ENCODE measurements at regions not wholly inside any gene's neighbourhood (a gene's known extent, or its start where the extent isn't known, plus 50 kb on each side); places are given as distances from the start of the nearest gene placed in this dataset.

DNA sequence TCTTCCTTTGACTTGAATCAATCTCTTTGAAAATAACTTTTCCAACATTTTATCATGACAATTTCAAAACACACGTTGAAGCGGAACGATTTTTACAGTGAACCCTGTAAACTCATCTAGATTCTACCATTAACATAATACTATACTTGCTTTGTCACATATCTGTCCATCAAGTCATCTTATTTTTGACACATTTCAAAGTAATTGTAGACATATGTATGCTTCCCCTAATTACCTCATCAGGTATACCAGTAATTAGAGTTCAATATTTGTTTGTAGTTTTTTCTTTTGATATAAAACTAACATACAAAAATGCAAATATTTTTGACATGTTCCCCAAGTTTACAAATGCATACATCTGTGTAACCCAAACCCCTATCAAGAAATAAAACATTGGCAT, 140.4 kb downstream of the DACT1 start (continued):
- TF ChIP-seq, protein P1, sequence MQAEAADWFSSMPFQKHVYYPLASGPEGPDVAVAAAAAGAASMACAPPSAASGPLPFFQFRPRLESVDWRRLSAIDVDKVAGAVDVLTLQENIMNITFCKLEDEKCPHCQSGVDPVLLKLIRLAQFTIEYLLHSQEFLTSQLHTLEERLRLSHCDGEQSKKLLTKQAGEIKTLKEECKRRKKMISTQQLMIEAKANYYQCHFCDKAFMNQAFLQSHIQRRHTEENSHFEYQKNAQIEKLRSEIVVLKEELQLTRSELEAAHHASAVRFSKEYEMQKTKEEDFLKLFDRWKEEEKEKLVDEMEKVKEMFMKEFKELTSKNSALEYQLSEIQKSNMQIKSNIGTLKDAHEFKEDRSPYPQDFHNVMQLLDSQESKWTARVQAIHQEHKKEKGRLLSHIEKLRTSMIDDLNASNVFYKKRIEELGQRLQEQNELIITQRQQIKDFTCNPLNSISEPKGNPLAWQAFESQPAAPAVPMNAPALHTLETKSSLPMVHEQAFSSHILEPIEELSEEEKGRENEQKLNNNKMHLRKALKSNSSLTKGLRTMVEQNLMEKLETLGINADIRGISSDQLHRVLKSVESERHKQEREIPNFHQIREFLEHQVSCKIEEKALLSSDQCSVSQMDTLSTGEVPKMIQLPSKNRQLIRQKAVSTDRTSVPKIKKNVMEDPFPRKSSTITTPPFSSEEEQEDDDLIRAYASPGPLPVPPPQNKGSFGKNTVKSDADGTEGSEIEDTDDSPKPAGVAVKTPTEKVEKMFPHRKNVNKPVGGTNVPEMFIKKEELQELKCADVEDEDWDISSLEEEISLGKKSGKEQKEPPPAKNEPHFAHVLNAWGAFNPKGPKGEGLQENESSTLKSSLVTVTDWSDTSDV (CRISPR knock-in tag; IDR thresholded peaks at IDR 0.05): no peak
- TF ChIP-seq GTF3A (CRISPR knock-in tag; conservative IDR thresholded peaks at IDR 0.05) (no peak), NFYB (CRISPR knock-in tag; IDR thresholded peaks at IDR 0.05) (no peak), ZNF790 (CRISPR knock-in tag; IDR thresholded peaks at IDR 0.05; ENCODE audit: borderline replicate concordance) (no peak), ZNF446 (CRISPR knock-in tag; IDR thresholded peaks at IDR 0.05) (no peak), ASH2L (IDR thresholded peaks at IDR 0.05; ENCODE audit: insufficient read length, low read depth, low read length) (no peak), ZNF251 (CRISPR knock-in tag; IDR thresholded peaks at IDR 0.05) (no peak)

DNA sequence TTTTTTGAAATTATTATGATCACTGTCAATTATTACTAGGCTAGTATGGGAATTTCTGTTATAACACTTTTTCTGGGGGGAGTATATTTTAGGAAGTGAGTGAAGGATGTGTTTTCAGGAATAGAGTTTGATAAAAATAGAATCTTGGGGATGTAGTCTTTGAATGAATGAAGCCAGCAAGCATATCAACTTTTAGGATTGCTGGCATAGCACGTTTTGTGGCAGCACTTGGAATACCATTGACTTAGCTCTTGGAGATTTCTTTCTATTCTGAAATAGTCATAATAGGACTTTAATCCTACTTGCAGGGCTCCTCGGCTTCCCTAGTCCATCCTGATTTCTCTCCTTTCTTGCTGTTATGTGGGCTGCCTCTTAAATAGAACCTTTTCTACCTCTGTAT, 141.6 kb downstream of the DACT1 start:
- no peak overlapping the region for H3K4me3 ChIP-seq (replicated peaks in 1 of 3; ENCODE audit: insufficient read depth in 1 of 3, low read depth in 2 of 3, low read length in 3 of 3)
- 0% methylated on average over 2 of the region's 2 CpGs for WGBS (ENCODE audit: low lambda C conversion rate)

More for the DNA sequence above, 141.6 kb downstream of the DACT1 start:
- DNase-seq (ENCODE audit: low spot score) (no peak), FAIRE-seq (no peak), ATAC-seq (no peak)
- no peak overlapping the region for H3K27ac ChIP-seq (ENCODE audit: extremely low read length, insufficient read depth, low read length)
- BruUV-seq (replicated peaks): no TSS peak
- intact Hi-C loops (cut with micrococcal nuclease; ENCODE audit: unreplicated experiment): no loop called here
- POLR2A ChIA-PET: no interaction called here
- H3K4me2 ChIP-seq (ENCODE audit: low read depth, low read length): no peak overlapping the region
- H3K9ac ChIP-seq (ENCODE audit: insufficient read depth, low read depth, low read length): no peak overlapping the region
- H3K9me3 ChIP-seq (ENCODE audit: low read length): no peaks in the 10 kb centered on the region; the same call in 1 of the 2 replicates
- no peaks in the 10 kb centered on the region for H3K79me2 ChIP-seq (ENCODE audit: insufficient read depth, low read length)
- H2AFZ ChIP-seq (ENCODE audit: low read length): no peak overlapping the region
- no peaks in the 10 kb centered on the region for H3K27me3 ChIP-seq (ENCODE audit: control insufficient read depth in 1 of 2, insufficient read depth in 2 of 2, low read length in 2 of 2)
- in situ Hi-C loops (cut with HindIII; ENCODE audit: extremely low pct_ligation_motif_present, low pct_unique_long_range_greater_than_20kb): no loop called here
- CTCF ChIA-PET (ENCODE audit: low intra/inter-chr PET ratio, low total read pairs): no interaction called here
- H3K4me1 ChIP-seq (ENCODE audit: insufficient read depth, low read length): no peaks in the 10 kb centered on the region
- H4K20me1 ChIP-seq (ENCODE audit: insufficient read depth, low read length): no peaks in the 10 kb centered on the region
- no peaks in the 10 kb centered on the region for H3K36me3 ChIP-seq (replicated peaks in 1 of 2; ENCODE audit: control insufficient read depth in 1 of 2, insufficient read depth in 2 of 2, low read length in 2 of 2)
- TF ChIP-seq, protein P2, sequence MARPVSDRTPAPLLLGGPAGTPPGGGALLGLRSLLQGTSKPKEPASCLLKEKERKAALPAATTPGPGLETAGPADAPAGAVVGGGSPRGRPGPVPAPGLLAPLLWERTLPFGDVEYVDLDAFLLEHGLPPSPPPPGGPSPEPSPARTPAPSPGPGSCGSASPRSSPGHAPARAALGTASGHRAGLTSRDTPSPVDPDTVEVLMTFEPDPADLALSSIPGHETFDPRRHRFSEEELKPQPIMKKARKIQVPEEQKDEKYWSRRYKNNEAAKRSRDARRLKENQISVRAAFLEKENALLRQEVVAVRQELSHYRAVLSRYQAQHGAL (CRISPR knock-in tag; IDR thresholded peaks at IDR 0.05; ENCODE audit: not compliant biosample characterization): no peak
- TF ChIP-seq POLR2AphosphoS2 (IDR thresholded peaks at IDR 0.05; ENCODE audit: low read depth, low read length) (no peak), ZNF224 (CRISPR knock-in tag; IDR thresholded peaks at IDR 0.05) (no peak), ZNF274 (CRISPR knock-in tag; IDR thresholded peaks at IDR 0.05) (no peak)

Measured in HepG2 (cell line).